LoVo (cell line): ENCODE measurements at regions not wholly inside any gene's neighbourhood (a gene's known extent, or its start where the extent isn't known, plus 50 kb on each side); places are given as distances from the start of the nearest gene placed in this dataset.
"Not testable (repeated sequence)": the region's sequence is repeated elsewhere in the genome, so short reads cannot be mapped to it uniquely, and the experiment has no call there.

Source experiments
- DNase-seq: peaks from one replicate; pipeline ENCODE4 v3.0.0-alpha.2; 2016; ENCODE audit warnings: low spot score

- no peak for DNase-seq
Measured at GRCh38 chr18:10248738-10249137, 205.7 kb upstream of the APCDD1 start.

- DNase-seq = no peak
Measured at GRCh38 chr18:10249270-10249669, 205.2 kb upstream of the APCDD1 start.

GRCh38 chr18:10249801-10250200 lies 204.6 kb upstream of the APCDD1 start:
- no peak for DNase-seq

GRCh38 chr18:10252494-10252893 lies 201.9 kb upstream of the APCDD1 start:
- DNase-seq = no peak

DNA sequence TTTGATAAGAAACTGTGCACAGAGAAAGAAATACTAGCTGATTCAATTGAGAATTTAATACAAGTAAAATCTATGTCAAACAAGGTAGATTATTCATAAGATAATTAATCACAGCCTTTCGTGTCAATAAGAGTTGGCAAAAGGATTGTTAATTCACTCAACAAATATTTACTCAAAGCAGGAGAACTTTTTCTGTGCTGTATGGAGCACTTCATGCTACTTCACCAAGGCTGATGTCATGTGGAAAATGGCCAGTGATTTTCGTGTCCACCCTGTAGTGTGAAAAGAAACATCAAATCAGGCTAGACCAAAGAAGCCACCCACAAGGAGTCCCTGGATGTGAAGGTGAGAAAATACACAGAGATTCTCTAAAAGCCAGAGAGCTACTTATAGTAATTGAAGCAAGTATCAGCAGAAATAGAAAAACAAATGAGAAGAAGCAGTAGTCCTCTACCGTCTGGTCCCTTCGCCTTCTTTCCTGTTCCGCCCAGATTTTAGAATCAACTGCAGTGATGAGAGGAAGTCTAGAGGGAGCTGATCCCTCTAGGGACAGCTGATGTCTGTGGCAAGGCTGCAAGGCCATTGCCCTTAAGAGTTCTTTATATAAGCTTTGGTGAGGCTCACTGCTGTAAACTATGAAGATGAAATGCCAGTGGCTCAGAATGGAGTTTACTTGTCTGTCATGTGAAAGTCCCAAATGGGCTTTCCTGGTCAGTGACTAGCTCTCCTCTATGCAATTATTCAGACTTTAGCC lies 201.3 kb upstream of the APCDD1 start:
- no peak for DNase-seq

- DNase-seq = not testable (repeated sequence)
Measured at GRCh38 chr18:10256276-10256675, 198.2 kb upstream of the APCDD1 start.

DNA sequence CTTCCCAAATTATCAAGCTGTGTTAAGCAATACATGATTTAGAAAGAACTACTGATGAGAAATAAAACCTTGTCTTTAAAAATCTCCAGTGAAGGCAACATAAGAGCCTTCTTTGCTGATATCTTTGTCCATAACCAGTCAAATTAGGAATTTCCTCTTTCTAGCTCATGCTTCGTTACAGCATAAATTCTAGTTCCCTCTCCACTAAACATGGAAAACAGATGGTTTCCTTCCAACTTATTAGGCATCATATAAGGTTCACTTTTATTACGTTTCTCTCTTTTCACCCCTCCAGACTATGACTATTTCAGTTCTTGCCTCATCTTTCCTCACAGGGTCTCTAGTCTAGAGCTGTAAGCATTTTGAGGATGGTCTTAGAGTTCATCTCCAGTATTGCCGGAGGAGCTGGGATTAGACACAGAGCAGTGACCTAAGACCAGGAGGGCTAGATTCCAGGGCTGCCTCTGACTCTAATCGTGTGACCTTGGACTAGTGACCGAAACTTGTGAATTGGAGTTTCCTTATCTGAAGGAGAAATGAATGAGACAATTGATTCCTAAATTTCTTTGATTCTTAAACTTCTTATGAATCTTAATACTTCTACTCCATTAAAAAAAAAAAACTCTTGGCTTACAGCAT lies 195.5 kb upstream of the APCDD1 start:
- no peak for DNase-seq

- DNase-seq = no peak
Measured at GRCh38 chr18:10259901-10260300, 194.5 kb upstream of the APCDD1 start.

DNA sequence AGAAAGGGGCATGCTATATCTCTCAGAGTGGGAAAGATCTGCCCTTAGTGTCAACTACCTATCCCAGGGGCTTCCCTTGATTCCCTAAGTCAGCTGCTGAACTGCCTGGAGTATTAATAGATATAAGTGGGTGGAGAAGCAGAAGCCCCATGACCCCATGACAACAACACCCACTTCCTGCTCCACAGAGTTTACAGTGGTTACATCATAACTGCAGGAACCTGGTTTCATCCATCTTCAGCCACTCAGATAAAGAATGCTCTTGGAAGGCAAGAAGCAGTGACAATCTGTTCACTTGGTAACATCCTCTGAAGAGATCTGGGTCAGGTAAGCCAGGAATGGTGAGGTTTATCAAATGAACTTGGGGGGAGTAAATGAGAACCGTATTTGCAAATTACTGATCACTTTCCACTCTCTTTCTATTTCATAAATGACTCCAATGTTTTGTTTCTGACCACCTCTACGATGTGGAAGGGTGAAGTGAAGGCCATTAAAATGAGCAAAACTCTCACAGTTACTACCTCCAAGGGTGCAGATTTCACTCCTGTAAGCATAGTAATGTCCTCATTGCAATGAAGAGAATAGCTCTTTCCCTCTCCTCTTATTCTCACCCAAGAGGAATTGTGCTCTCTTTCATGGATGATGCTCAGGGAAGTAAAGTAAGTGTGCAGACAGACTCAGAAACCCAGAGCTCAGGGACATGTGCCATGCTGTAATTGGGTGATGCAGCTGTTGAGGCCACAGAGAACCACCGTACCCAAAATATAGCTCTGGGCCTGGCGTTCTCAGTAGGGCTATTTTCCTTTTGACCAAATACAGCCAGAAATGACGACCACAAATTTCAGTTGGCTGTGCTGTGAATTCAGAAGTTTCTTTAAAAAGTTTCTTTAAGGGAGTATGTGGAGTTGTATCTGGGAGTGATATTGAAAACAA lies 192.8 kb upstream of the APCDD1 start:
- DNase-seq = no peak

DNA sequence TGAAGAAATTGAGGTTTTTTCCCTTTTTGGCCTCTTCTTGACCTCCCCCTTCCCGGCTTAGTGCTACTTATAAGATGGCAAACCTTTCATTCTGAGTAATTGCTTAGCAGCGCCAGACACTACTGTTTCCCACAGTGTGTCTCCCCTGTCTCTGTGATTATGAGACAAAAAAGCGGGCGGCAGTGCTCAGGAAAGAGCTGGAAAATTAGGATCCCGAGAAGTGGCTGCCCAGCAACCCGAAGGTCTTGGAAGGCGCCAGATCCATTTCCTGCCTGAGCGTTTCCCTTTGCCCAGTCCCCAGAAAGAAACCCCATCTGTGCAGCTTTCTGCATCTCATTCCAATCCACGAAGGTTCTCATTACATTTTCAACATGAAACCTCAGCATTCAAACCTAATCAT lies 191.9 kb upstream of the APCDD1 start:
- DNase-seq = no peak

DNA sequence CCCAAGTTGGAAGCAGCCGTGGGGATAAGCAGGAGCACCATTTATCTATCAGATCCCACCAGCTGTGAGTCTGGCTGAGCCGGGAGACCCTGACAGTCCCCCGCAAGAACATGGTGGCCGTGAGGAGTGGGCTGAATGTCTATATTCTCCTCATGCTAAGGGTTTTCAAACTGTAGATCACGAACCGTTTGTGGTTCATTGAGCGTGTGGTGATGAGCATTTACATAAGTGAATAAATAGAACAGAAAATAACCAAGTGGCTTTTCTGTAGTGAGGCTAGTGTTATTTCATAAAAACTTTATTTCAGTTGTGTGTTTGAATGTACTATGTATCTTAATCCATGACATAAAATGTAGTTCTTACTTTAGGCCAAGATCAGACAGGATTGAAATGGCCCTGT lies 190.2 kb upstream of the APCDD1 start:
- DNase-seq = no peak

DNA sequence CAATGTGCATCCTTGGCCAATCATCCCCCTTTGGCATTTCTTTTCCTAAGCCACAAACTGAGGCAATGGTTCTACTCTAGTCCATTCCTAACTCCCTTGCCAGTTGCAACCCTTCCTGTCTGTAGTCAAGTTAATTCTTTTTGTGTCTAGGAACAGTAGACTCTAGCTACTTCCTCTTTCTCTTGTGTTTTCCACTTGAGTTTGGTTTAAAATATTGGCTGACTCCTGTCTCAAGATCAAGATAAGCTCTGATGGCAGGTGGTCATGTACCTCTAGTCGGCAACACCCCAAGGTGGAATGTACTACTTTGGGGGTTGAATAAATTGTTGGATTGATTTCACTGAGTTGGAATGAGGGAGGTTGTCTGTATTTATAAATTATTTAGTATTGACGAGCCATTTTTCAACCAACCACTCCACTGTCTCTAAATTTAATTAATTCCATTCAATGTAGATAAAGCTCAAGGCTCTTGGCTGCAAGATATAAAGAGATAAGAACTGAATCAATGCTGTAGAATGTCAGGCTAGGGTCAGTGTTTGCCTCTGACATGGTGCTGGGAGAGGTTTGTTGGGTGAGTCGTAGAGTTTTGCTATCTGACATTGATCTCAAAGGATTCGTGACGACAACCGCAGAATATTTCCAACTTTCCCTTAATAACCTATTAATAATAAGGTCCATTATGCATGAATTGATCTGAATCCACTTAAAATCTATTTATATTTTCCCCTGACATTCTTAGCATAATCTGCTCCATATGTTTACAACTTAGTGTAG lies 188.7 kb upstream of the APCDD1 start:
- no peak for DNase-seq

GRCh38 chr18:10266334-10266590 lies 188.2 kb upstream of the APCDD1 start:
- DNase-seq = no peak

GRCh38 chr18:10269261-10269660 lies 185.2 kb upstream of the APCDD1 start:
- no peak for DNase-seq

DNA sequence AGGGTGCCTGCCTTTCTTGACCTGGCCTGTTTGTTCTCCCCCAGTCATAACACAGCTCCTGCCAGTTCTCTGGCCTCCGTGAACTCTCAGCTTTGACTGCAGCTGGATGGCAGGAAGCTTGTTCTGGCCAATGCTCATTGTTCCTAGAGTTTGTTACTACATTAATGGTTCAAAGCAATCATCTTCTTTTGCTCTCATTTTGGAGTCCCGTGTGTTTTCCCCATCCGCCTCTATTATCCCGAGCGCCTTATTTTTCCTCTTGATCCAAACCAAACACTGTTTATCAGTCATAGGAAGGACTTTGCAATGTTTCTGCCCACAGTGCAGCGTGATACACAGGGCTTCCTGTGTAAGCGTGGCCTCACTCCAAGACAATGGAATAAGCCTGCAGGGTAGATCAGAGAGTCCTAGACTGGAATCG lies 184.3 kb upstream of the APCDD1 start:
- DNase-seq = no peak

DNA sequence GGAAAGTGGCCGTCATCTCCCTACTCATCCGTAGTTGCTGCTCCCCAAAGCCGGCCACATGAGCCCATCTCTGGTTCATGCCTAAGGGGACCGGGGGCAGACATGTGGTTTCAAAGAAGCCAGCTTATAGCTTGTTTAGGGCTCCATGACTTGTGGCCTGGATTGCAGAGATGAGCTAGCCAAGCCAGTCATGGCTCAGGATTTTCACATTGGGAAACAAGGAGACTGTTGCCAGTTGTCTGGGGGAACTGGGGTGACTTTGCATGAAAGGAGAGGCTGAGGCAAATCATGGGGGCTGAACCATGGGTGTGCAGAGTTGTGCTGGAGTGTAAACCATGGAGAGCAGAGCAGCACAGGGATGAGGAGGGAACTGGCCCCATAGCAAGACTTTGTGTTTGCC lies 183.0 kb upstream of the APCDD1 start:
- DNase-seq = no peak

GRCh38 chr18:10274301-10274700 lies 180.1 kb upstream of the APCDD1 start:
- DNase-seq = no peak

DNA sequence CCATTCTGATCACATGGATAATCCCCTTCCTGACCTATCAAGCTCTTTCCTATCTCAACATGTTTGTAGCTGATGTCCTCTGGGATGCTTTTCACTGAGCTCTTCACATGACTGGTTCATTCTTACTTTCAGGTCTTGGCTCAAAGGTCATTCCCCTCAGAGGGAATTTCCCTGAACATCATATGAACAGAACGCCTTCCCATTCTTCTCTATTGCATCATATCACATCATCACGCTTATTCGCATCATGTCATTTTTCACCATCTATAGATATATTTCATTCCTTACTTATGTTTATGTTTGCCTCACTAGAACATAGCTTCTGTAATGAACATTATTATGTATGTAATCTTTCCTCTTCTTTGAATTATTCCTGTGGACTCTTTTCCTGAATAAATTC lies 178.9 kb upstream of the APCDD1 start:
- DNase-seq = no peak

DNA sequence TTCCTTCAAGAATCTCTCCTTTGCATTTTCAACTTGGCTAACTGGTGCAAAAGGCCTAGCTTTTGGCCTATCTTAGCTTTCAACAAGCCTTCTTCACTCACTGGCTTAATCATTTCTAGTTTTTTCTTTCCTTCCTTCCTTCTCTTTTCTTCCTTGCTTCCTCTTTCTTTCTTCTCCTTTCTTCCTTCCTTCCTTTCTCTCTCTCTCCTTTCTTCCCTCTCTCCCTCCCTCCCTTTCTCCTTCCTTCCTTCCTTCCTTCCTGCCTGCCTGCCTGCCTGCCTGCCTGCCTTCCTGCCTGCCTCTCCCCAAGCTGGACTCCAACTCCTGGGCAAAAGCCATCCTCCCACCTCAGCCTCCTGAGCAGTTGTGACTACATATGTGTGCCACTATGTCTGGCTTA lies 176.2 kb upstream of the APCDD1 start:
- no peak for DNase-seq

DNA sequence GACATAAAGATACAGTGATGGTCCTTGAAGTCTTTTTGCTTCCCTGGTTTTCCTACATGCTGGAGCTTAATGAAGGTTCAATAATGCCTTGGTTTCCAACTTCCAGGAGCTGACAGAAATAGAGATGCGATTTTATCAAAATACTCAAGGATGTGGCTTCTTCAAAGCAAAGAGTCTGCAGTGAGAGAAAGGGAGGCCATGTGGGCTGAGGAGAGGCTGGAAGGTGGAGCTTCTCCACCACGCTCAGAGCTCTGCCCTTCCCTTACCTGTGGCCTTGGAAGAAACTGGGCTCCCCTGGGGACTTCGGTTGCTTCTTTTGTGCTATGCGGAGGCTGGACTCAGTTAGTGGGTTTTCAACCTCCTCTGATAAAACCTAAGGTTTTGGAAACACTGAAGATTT lies 175.0 kb upstream of the APCDD1 start:
- no peak for DNase-seq

DNA sequence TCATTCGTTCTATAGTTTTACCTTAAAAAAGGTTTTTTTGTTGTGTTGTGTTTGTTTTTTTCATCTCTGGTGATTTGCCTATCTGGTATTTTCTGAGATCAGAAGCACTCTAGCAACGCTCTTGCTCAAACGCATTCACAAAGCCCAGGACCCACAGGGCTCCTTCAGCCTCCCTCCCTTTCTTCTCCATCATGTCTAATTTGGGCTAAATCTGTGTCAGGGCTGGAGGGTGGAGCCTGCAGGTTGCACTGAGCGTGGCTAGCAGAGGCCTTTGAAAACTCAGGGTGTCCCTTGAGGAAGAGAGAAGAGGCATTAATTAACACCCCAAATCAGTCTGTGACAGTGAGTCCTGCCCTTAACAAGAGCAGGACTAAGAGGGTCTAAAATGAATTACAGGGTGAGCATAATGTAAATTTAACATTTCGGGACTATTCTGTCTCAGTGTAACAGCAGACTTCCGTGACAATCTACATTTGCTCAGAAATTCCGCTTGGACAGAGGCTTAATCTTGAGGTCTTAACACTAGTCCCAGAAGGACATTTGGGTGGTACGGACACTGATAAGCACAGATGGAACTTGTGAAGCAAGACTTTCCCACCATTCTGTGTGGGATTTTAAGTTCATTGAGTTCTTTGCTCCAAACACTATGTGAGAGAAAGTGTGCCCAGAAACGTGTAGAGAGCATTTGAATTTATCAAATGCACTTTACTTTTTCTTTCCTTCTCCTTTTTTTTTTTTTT lies 174.4 kb upstream of the APCDD1 start:
- no peak for DNase-seq
